H1 (cell line): ENCODE measurements at regions not wholly inside any gene's neighbourhood (a gene's known extent, or its start where the extent isn't known, plus 50 kb on each side); places are given as distances from the start of the nearest gene placed in this dataset.

ENCODE experiments used
- ASH2L ChIP-seq: fragments of 200-600, 300-600 bp; sonication (generic); IDR thresholded peaks from one replicate; pipeline ENCODE4 v1.7.1; 2017; ENCODE audit warnings: low read length
- CHD2 ChIP-seq: IDR thresholded peaks from 2 replicates; pipeline ENCODE4 v1.6.1; 2012; ENCODE audit warnings: low read length, improper control_type of control experiment
- CREB1 ChIP-seq: IDR thresholded peaks from 2 replicates; pipeline ENCODE4 v1.6.1; 2012; ENCODE audit warnings: inconsistent platforms
- RXRA ChIP-seq: IDR thresholded peaks from 2 replicates; pipeline ENCODE4 v1.6.1; 2011; ENCODE audit warnings: low read depth, mild to moderate bottlenecking, low read length, moderate library complexity; ENCODE audit not compliant: insufficient read depth
- SAP30 ChIP-seq: fragments of 300-600 bp; sonication (generic); IDR thresholded peaks from 2 replicates; pipeline ENCODE4 v1.7.1; 2012; ENCODE audit warnings: low read length, moderate library complexity, mild to moderate bottlenecking, inconsistent platforms; ENCODE audit not compliant: insufficient read depth, insufficient replicate concordance
- SRF ChIP-seq: IDR thresholded peaks from 2 replicates; pipeline ENCODE4 v1.6.1; 2011; ENCODE audit warnings: mild to moderate bottlenecking, low read depth, low read length, moderate library complexity
- SUZ12 ChIP-seq: fragments of 200-600 bp; sonication (generic); IDR thresholded peaks from 2 replicates; pipeline ENCODE4 v1.6.1; 2012; ENCODE audit warnings: mild to moderate bottlenecking, inconsistent platforms, low read length, moderate library complexity, mixed read lengths
- TAF1 ChIP-seq: IDR thresholded peaks from 2 replicates; pipeline ENCODE4 v1.6.1; 2011; ENCODE audit warnings: mild to moderate bottlenecking, low read depth, low read length
- TF ChIP-seq, protein P1 (sequence below): fragments of 300-600 bp; sonication (generic); IDR thresholded peaks from 2 replicates; pipeline ENCODE4 v1.7.1; 2012; ENCODE audit warnings: low read length, moderate library complexity, mild to moderate bottlenecking, inconsistent platforms; ENCODE audit not compliant: insufficient replicate concordance
- TF ChIP-seq, protein P2 (sequence below), 3 experiments: IDR thresholded peaks; 1 replicate in 2 of 3; 2 replicates in 1 of 3; pipeline versions ENCODE4 v1.5.1 to v1.6.1; 2011; ENCODE audit warnings: low read length in 3 of 3, mild to moderate bottlenecking in 3 of 3, inconsistent platforms in 2 of 3, low read depth in 1 of 3, moderate library complexity in 1 of 3; ENCODE audit not compliant: insufficient read depth in 1 of 3; ENCODE audit errors: control extremely low read depth in 1 of 3

DNA sequence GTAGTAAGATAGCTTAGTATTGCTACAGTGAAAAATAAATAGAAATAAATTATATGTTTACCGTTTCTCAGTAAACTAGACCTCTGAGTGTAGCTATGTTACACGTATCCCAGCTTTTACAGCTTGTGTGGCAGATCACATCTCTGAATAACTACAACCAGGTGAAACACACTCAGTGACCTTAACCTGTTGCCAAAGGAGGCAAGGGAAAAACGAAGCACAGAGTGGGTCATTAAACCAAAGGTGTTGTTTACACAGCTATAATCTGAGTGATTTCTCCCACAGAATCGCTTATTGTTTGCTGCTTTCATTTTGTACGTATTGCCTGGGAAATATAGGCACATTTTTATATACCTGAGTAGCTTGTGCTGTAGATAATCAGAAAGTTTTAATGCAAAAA, 688.2 kb upstream of the KIF2B start (continued):
- TF ChIP-seq, protein P1, sequence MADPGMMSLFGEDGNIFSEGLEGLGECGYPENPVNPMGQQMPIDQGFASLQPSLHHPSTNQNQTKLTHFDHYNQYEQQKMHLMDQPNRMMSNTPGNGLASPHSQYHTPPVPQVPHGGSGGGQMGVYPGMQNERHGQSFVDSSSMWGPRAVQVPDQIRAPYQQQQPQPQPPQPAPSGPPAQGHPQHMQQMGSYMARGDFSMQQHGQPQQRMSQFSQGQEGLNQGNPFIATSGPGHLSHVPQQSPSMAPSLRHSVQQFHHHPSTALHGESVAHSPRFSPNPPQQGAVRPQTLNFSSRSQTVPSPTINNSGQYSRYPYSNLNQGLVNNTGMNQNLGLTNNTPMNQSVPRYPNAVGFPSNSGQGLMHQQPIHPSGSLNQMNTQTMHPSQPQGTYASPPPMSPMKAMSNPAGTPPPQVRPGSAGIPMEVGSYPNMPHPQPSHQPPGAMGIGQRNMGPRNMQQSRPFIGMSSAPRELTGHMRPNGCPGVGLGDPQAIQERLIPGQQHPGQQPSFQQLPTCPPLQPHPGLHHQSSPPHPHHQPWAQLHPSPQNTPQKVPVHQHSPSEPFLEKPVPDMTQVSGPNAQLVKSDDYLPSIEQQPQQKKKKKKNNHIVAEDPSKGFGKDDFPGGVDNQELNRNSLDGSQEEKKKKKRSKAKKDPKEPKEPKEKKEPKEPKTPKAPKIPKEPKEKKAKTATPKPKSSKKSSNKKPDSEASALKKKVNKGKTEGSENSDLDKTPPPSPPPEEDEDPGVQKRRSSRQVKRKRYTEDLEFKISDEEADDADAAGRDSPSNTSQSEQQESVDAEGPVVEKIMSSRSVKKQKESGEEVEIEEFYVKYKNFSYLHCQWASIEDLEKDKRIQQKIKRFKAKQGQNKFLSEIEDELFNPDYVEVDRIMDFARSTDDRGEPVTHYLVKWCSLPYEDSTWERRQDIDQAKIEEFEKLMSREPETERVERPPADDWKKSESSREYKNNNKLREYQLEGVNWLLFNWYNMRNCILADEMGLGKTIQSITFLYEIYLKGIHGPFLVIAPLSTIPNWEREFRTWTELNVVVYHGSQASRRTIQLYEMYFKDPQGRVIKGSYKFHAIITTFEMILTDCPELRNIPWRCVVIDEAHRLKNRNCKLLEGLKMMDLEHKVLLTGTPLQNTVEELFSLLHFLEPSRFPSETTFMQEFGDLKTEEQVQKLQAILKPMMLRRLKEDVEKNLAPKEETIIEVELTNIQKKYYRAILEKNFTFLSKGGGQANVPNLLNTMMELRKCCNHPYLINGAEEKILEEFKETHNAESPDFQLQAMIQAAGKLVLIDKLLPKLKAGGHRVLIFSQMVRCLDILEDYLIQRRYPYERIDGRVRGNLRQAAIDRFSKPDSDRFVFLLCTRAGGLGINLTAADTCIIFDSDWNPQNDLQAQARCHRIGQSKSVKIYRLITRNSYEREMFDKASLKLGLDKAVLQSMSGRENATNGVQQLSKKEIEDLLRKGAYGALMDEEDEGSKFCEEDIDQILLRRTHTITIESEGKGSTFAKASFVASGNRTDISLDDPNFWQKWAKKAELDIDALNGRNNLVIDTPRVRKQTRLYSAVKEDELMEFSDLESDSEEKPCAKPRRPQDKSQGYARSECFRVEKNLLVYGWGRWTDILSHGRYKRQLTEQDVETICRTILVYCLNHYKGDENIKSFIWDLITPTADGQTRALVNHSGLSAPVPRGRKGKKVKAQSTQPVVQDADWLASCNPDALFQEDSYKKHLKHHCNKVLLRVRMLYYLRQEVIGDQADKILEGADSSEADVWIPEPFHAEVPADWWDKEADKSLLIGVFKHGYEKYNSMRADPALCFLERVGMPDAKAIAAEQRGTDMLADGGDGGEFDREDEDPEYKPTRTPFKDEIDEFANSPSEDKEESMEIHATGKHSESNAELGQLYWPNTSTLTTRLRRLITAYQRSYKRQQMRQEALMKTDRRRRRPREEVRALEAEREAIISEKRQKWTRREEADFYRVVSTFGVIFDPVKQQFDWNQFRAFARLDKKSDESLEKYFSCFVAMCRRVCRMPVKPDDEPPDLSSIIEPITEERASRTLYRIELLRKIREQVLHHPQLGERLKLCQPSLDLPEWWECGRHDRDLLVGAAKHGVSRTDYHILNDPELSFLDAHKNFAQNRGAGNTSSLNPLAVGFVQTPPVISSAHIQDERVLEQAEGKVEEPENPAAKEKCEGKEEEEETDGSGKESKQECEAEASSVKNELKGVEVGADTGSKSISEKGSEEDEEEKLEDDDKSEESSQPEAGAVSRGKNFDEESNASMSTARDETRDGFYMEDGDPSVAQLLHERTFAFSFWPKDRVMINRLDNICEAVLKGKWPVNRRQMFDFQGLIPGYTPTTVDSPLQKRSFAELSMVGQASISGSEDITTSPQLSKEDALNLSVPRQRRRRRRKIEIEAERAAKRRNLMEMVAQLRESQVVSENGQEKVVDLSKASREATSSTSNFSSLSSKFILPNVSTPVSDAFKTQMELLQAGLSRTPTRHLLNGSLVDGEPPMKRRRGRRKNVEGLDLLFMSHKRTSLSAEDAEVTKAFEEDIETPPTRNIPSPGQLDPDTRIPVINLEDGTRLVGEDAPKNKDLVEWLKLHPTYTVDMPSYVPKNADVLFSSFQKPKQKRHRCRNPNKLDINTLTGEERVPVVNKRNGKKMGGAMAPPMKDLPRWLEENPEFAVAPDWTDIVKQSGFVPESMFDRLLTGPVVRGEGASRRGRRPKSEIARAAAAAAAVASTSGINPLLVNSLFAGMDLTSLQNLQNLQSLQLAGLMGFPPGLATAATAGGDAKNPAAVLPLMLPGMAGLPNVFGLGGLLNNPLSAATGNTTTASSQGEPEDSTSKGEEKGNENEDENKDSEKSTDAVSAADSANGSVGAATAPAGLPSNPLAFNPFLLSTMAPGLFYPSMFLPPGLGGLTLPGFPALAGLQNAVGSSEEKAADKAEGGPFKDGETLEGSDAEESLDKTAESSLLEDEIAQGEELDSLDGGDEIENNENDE = no peak
- TF ChIP-seq SUZ12 (no peak), SRF (no peak), CREB1 (no peak), ASH2L (no peak), SAP30 (no peak), RXRA (no peak), TAF1 (no peak), CHD2 (no peak)
- TF ChIP-seq, protein P2, sequence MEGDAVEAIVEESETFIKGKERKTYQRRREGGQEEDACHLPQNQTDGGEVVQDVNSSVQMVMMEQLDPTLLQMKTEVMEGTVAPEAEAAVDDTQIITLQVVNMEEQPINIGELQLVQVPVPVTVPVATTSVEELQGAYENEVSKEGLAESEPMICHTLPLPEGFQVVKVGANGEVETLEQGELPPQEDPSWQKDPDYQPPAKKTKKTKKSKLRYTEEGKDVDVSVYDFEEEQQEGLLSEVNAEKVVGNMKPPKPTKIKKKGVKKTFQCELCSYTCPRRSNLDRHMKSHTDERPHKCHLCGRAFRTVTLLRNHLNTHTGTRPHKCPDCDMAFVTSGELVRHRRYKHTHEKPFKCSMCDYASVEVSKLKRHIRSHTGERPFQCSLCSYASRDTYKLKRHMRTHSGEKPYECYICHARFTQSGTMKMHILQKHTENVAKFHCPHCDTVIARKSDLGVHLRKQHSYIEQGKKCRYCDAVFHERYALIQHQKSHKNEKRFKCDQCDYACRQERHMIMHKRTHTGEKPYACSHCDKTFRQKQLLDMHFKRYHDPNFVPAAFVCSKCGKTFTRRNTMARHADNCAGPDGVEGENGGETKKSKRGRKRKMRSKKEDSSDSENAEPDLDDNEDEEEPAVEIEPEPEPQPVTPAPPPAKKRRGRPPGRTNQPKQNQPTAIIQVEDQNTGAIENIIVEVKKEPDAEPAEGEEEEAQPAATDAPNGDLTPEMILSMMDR (IDR thresholded peaks at IDR 0.05; ENCODE audit: control extremely low read depth in 1 of 3, insufficient read depth in 1 of 3, low read depth in 1 of 3, low read length in 3 of 3) = no peak
